HG03521 (cell line): ENCODE measurements at regions not wholly inside any gene's neighbourhood (a gene's known extent, or its start where the extent isn't known, plus 50 kb on each side); places are given as distances from the start of the nearest gene placed in this dataset.
"Not testable (repeated sequence)": the region's sequence is repeated elsewhere in the genome, so short reads cannot be mapped to it uniquely, and the experiment has no call there.

ENCODE experiments used
- ATAC-seq: cut with Tn5 transposase; IDR thresholded peaks from one replicate; pipeline ENCODE4 v1.9.1; 2021; ENCODE audit warnings: mild to moderate bottlenecking, moderate library complexity; ENCODE audit not compliant: unreplicated experiment

DNA sequence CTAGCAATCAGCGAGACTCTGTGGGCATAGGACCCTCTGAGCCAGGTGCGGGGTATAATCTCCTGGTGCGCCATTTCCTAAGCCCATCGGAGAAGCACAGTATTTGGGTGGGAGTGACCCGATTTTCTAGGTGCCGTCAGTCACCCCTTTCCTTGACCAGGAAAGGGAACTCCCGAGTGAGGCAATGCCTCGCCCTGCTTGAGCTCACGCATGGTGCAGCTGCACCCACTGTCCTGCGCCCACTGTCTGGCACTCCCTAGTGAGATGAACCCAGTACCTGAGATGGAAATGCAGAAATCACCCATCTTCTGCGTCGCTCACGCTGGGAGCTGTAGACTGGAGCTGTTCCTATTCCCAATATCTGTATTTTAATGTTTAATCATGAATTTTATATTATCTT, 408.6 kb downstream of the TDRD3 start:
- not testable (repeated sequence) for ATAC-seq

- ATAC-seq = no peak
Observed at GRCh38 chr13:60798503-60798902, 401.5 kb downstream of the TDRD3 start.

DNA sequence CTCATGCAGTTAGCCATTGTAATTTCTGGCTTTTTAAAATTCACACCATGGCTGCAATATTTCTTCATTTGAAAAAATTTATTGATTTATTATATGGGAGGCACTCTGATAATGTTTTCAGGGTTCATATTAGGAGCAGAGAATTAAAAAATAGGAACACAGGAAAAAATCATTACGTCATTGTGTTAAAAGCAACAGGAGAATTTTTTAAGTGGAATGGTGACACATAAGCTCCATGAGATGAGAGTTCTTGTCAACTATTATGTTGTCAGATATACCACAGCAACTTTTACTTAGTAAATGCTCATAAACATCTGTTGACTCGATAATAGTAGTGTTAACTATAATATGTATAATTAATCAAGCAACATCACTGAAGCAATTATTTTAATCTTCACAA, 400.1 kb downstream of the TDRD3 start:
- ATAC-seq = no peak

DNA sequence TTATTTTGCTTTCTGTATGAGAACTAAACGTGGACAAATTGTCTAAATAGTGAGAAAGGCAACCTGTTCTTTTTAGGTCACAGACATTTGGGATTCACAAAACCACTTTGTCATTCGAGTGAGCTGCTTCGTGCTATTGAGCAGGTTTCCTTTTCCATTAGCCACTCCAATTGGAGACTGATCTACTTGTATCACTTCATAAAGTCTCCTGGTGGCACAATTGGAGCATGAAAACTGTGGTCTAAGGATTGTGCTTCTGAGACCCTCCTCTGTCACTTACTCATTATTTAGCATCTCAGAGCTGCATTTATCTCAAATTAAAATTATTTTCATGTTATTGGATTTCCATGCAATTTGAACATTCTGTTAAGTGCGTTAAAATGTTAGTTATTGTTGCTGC, 397.7 kb downstream of the TDRD3 start:
- ATAC-seq = no peak

DNA sequence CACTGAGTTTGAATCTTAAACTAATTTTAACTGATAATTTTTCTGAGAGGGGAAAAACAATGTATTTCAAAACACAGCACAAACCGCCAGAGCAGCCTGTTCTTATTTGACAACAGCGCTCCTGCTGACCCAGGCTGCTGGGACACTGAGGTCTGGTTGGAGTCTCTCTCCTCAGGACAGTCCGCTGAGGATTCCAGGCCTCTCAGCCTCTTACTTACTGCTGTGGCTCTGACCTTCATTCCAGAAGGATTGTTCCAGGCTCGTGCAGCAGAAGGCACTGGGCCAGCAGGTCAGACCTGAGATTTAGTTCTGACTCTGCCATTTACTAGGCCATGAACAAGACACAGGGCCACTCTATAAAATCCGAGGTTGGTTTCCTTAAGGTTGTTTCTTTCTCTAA, 393.6 kb downstream of the TDRD3 start:
- ATAC-seq = no peak

- ATAC-seq = no peak
Observed at GRCh38 chr13:60788156-60788829, 391.3 kb downstream of the TDRD3 start.

DNA sequence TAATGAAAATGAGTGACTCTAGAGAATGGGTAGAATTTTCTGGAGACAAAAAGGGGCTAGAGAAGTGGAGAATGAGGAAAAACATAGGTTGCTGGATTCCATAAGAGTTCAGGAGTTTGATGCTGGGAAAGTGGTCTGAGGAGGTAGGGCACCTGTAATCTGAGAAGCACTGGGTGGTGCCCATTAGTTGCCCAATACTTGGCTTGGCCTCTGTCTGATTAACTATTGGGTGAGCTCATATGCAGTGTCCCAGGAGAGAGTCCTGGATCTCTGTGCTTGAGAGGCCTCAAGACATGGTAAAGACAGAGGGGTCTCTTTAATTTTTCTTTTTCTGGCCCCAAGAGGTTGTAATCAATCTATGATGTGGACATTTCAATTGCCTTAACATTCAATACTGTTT, 390.1 kb downstream of the TDRD3 start:
- no peak for ATAC-seq

DNA sequence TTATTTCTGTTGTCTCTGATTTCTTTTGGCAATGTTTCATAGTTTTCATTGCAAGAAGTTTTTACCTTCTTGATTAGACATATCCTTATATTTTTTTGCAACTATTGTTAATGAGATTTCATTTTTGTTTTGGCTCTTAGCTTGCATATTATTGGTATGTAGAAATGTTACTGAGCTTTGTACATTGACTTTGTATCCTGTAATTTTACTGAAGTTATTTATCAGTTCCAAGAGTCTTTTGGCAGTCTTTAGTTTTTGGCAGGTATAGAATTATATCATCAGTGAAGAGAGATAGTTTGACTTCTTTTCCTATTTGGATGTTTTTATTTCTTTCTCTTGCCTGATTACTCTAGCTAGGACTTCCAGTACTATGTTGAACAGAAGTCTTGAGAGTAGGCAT, 375.7 kb downstream of the TDRD3 start:
- ATAC-seq = no peak

GRCh38 chr13:60765700-60766411, 368.8 kb downstream of the TDRD3 start:
- ATAC-seq = no peak

DNA sequence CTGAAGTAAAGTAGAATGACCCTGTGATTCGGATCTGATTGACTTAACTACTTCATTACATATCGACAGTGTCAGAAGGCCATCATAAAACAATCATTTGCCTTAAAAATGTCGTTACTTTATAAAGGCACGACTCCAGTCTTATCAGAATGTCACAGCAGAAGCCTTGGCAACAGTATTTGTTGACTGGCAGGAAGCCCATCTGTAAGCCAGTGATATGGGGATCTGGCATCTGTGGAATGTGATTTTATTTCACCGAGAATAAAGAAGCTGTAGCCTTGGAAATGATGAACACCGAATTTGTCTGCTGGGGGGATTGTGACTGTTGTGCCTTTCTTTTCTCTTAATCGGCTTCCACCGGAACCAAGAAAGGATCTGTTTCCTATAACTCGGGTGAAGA, 362.5 kb downstream of the TDRD3 start:
- ATAC-seq = no peak

DNA sequence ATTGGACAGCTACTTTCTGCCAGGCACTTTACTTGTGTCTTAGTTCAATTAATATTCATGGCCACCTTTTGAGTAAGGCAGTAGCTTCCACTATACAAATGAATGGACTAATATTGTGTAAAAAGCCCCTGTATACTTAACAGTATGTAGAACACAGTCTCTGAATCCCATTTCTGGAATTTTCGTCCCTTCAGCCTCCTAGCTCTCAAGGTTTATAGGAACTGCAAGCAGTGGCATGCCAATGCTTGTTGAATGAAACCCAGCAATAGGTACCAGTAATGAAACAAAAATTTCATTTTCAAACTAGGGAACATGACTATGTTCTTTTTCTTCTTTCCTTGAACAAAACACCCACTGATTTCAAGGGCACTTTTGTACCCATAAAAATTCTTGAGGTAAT, 361.6 kb downstream of the TDRD3 start:
- no peak for ATAC-seq

- no peak for ATAC-seq
Observed at GRCh38 chr13:60757501-60758215, 360.6 kb downstream of the TDRD3 start.

- no peak for ATAC-seq
Observed at GRCh38 chr13:60756306-60756705, 359.3 kb downstream of the TDRD3 start.

DNA sequence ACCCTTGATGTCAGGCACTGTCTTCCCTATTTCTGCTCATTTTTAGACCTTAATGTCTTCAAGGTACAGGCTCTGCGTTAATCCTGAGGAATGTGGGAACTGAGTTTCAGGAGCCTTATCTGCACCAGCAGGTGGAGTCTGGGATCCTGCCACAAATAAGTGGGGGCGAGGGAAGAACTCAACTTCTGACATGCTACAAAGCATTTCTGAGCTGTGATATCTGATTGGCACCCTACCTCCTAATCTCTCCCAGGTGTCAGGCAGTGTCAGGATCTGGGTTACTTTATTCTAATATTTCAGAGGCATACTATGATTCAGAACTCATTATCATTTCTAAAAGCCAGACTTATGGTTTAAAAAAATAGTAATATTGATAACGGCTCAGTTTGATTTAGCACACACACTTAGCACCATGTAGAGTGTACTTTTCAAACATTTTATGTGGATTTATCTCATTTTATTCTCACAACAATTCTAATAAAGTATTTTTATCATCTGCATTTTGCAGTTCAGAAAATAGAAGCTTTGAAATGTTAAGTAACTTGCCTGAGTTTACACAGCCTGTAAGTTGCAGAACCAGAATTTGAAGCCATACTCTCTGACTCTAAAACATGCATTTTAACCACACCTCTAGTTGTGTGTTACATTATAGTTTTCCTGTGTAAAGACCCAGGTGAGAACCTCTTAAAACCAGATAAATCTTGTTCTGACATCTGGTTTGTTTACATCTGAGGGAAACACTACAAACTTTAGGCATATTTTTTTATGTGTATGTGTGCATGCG, 358.6 kb downstream of the TDRD3 start:
- ATAC-seq = no peak

DNA sequence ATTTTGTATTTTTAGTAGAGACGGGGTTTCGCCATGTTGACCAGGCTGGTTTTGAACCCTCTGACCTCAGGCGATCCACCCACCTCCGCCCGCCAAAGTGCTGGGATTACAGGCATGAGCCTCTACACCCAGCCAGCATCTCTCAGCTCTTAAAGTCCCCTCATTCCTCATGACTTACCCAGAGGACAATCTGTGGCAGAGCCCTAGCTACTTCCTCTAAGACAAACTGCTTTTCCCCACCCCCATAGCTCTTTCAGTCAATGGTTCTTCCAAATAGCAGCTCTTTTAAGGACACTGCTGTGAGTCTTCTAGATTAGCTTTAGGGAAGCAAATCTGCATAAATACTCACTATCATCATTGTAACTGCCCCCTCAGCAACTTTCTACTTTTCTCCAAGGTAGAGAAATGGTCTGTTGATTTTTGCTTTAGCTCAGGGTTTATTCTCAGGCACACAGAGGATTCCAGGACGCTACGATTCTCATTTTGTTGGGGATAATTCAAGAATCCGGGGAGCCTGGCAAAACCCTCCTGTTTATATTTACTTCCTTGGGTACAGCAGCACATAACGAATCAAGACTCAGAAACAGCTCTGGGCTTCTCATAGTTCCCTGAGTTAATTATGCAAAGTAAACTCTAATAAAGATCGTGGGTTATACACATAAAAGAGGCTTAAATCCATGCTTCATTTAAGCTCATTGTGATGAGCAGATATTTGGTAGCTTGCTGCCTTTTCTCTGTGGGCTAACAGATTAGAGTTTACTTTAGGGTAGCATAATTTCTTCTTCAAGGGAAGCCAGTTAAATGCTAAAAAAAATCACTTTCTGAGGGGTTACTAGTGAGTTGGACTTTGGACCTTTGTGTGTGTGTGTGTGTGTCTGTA, 357.4 kb downstream of the TDRD3 start:
- no peak for ATAC-seq

DNA sequence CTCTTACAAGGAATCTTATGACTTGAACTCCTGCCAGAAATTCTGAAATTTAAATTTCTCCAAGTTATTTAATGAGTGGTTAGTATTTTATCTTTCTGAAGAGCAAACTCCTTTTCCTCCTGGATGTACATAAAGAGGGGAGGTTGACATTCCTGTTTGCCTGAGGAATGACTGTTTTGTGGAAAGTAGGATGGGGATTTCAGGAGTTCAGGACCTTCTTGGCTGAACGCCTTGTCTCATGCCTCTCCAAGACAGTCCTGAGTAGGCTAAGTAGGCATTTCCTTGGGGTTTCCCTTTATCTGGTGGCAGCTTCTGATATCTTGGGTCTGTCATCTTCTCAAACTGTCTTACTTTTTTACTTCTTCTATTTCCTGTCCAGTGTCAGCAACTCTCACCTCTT, 356.6 kb downstream of the TDRD3 start:
- no peak for ATAC-seq

- no peak for ATAC-seq
Observed at GRCh38 chr13:60745343-60745742, 348.3 kb downstream of the TDRD3 start.

DNA sequence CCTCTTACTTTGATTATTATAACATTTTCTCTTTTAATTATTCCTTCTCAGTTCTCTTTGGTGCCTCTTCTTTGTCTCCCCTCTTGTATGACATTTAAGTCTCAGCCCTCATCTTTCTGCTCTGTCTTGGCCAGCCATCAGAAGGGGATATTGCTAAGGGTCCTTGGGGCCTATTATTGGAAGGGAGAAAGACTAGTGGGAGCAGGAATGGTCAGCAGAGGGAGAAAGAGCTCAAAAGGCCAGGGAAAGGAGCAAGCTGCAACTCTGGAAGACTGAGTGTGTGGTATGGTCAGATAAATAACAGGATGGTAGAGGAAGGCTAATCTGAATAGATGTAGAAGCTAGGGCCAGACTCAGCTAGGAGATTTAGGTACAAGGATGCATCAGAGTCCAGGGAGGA, 336.9 kb downstream of the TDRD3 start:
- ATAC-seq = no peak

DNA sequence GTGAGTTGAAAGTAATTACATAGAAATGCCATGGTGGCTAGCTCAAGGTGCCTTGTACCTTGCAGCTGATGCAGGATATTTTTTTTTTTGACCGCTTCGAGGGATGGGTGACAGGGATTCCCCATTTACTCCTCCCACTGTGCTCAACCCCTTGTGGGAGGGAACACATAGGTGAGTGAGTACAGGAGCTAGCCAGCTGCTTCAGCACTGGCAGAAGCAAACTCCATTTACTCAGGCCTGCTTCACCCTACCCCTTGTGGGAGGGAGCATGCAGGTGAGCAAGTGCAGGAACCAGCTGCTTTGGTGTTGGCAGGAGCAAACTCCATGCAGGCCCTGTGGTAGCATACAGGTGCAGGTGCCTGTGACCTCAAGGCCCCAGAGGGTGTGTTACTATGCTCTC, 330.1 kb downstream of the TDRD3 start:
- ATAC-seq = no peak

GRCh38 chr13:60721063-60721462, 324.0 kb downstream of the TDRD3 start:
- no peak for ATAC-seq
